Endothelial cell of umbilical vein (primary cell): ENCODE measurements at regions not wholly inside any gene's neighbourhood (a gene's known extent, or its start where the extent isn't known, plus 50 kb on each side); places are given as distances from the start of the nearest gene placed in this dataset.

ENCODE experiments used
- BruUV-seq: library from RNA; stranded (reverse); fragments of 400-500 nt; replicated peaks from 2 replicates; lab custom pipeline; 2021; lab: Mats Ljungman, UMichigan
- CTCF ChIA-PET: fragments of 300-600, 350-600 bp; sonication (Branson Sonifier 250); formaldehyde crosslinking; loops from one replicate; lab custom pipeline; 2021; ENCODE audit warnings: antibody characterized with exemption, inconsistent platforms; lab: Charles Lee
- POLR2A ChIA-PET: fragments of 300-600, 350-600 bp; sonication (Branson Sonifier 250); formaldehyde crosslinking; loops from one replicate; lab custom pipeline; 2021; ENCODE audit warnings: antibody characterized with exemption, inconsistent platforms; lab: Charles Lee
- DNase-seq: peaks from one replicate; pipeline ENCODE4 v3.0.0-alpha.2; 2011; ENCODE audit warnings: low read depth, low spot score
- FAIRE-seq: peaks from 2 replicates; lab custom pipeline; 2011; peaks lifted over from hg19 to GRCh38; lab: Jason Lieb, UNC
- H2AFZ ChIP-seq: 2 replicates; pipeline ENCODE4 v1.6.0; 2012; ENCODE audit warnings: low read depth, low read length, control low read depth, inconsistent platforms
- H3K27ac ChIP-seq: 2 replicates; pipeline ENCODE4 v1.5.1; 2011; ENCODE audit warnings: low read depth, mild to moderate bottlenecking, control low read depth, low read length, moderate library complexity; ENCODE audit not compliant: insufficient read depth
- H3K27me3 ChIP-seq, 2 experiments: 2 replicates each; pipeline versions ENCODE4 v1.6.0 to v1.6.1; 2011; ENCODE audit warnings: low read length in 2 of 2, mixed read lengths in 1 of 2; ENCODE audit not compliant: control insufficient read depth in 2 of 2, insufficient read depth in 2 of 2
- H3K36me3 ChIP-seq, 2 experiments: 2 replicates in 1 of 2; 3 replicates in 1 of 2; pipeline ENCODE4 v1.5.1; 2011; ENCODE audit warnings: low read length in 2 of 2, mild to moderate bottlenecking in 1 of 2, moderate library complexity in 1 of 2; ENCODE audit not compliant: control insufficient read depth in 2 of 2, insufficient read depth in 2 of 2; ENCODE audit errors: extremely low read depth in 1 of 2
- H3K4me1 ChIP-seq: 3 replicates; pipeline ENCODE4 v1.5.1; 2011; ENCODE audit warnings: mild to moderate bottlenecking, low read length; ENCODE audit not compliant: control insufficient read depth, insufficient read depth; ENCODE audit errors: extremely low read depth
- H3K4me2 ChIP-seq: 2 replicates; pipeline ENCODE4 v1.6.1; 2011; ENCODE audit warnings: low read length, control low read depth, mixed read lengths; ENCODE audit not compliant: insufficient read depth
- H3K4me3 ChIP-seq, 3 experiments: fragments of 200-600 bp in 1 of 3; sonication (generic), shearing (Covaris generic) in 1 of 3; replicated peaks in 1 of 3; 2 replicates each; pipeline ENCODE4 v1.5.1; 2011 to 2016; ENCODE audit warnings: control low read depth in 3 of 3, low read length in 3 of 3, mild to moderate bottlenecking in 2 of 3, inconsistent platforms in 1 of 3, low read depth in 1 of 3, moderate library complexity in 1 of 3; ENCODE audit not compliant: insufficient read depth in 1 of 3
- H3K79me2 ChIP-seq: 2 replicates; pipeline ENCODE4 v1.6.0; 2012; ENCODE audit warnings: low read length, inconsistent platforms; ENCODE audit not compliant: control insufficient read depth, insufficient read depth
- H3K9ac ChIP-seq: replicated peaks from 2 replicates; pipeline ENCODE3; 2011; ENCODE audit warnings: low read length, control low read depth; ENCODE audit not compliant: insufficient read depth; ENCODE audit errors: extremely low read depth
- H3K9me1 ChIP-seq: replicated peaks from 3 replicates; pipeline ENCODE4 v1.6.0; 2011; ENCODE audit warnings: mild to moderate bottlenecking, low read length; ENCODE audit not compliant: control insufficient read depth, insufficient read depth; ENCODE audit errors: extremely low read depth
- H3K9me3 ChIP-seq: replicated peaks from 2 replicates; pipeline ENCODE4 v1.5.1; 2012; ENCODE audit warnings: low read length, inconsistent platforms; ENCODE audit not compliant: control insufficient read depth, insufficient read depth
- H4K20me1 ChIP-seq: replicated peaks from 2 replicates; pipeline ENCODE3; 2011; ENCODE audit warnings: mild to moderate bottlenecking, low read length; ENCODE audit not compliant: control insufficient read depth, insufficient read depth; ENCODE audit errors: extremely low read depth
- EZH2 ChIP-seq: IDR thresholded peaks from 2 replicates; pipeline ENCODE4 v1.6.1; 2012; ENCODE audit warnings: borderline replicate concordance, low read depth, mild to moderate bottlenecking, moderate library complexity, low read length, inconsistent platforms; ENCODE audit not compliant: severe bottlenecking
- FOS ChIP-seq: IDR thresholded peaks from 2 replicates; pipeline ENCODE4 v1.6.1; 2011; ENCODE audit warnings: mild to moderate bottlenecking, low read length, moderate library complexity, borderline replicate concordance; ENCODE audit not compliant: insufficient read depth
- GATA2 ChIP-seq: IDR thresholded peaks from 2 replicates; pipeline ENCODE4 v1.7.0; 2011; ENCODE audit warnings: low read depth, mild to moderate bottlenecking, moderate library complexity, mixed read lengths, low read length; ENCODE audit not compliant: insufficient read length, insufficient read depth
- JUN ChIP-seq: IDR thresholded peaks from 2 replicates; pipeline ENCODE4 v1.6.1; 2011; ENCODE audit warnings: borderline replicate concordance, low read depth; ENCODE audit not compliant: insufficient read length, insufficient read depth
- MYC ChIP-seq: IDR thresholded peaks from one replicate; pipeline ENCODE4 v1.6.1; 2011; ENCODE audit warnings: mild to moderate bottlenecking, low read depth, low read length
- POLR2A ChIP-seq: IDR thresholded peaks from 2 replicates; pipeline ENCODE4 v1.6.1; 2012; ENCODE audit warnings: low read depth, mild to moderate bottlenecking, control low read depth, low read length
- POLR2AphosphoS5 ChIP-seq: IDR thresholded peaks from 2 replicates; pipeline ENCODE4 v1.6.1; 2012; ENCODE audit warnings: low read depth, mild to moderate bottlenecking, control low read depth, low read length, moderate library complexity; ENCODE audit not compliant: insufficient read depth
- dilution Hi-C: fragments of 300-500 bp; cut with MboI; formaldehyde crosslinking; loops from one replicate; pipeline ENCODE4 v1.15.0; 2019; ENCODE audit warnings: low sequenced_read_pairs; ENCODE audit not compliant: extremely low pct_ligation_motif_present
- intact Hi-C: fragments of 100-400 bp; cut with micrococcal nuclease; formaldehyde crosslinking; loops from one replicate; pipeline ENCODE4 v1.10.0; 2022
- TF ChIP-seq, protein P1 (sequence below), 2 donors: IDR thresholded peaks; 1 replicate in 1 of 2; 2 replicates in 1 of 2; pipeline ENCODE4 v1.5.1; 2011; ENCODE audit warnings: low read length in 2 of 2, mild to moderate bottlenecking in 2 of 2, moderate library complexity in 2 of 2, control low read depth in 1 of 2, inconsistent platforms in 1 of 2, low read depth in 1 of 2; ENCODE audit not compliant: insufficient read depth in 1 of 2; ENCODE audit errors: extremely low read depth in 1 of 2
- TF ChIP-seq, protein P2 (sequence below): IDR thresholded peaks from 2 replicates; pipeline ENCODE4 v1.6.1; 2011; ENCODE audit not compliant: insufficient read depth, insufficient read length

DNA sequence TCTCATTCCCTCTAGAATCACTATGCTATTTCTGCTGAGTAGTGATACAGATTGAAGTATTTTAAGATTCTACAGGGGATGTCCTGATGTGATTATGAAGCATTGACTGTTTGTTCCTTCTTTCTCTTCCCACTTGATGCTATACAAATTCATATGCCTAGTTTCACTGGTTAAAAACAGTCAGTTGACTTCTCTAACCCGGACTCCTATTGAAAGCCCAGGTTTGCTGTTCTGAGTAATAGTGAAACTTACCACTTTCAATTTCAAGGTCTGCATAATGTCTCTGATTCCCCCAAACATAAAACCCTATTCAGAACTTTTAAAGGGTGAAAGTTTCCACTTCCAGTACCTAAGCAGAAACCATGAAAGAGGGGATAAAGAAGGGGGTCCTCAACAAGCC lies 117.7 kb upstream of the RPL10L start:
- Histone ChIP-seq H3K9me3 (no peaks in the 10 kb centered on the region), H3K4me1 (no peaks in the 10 kb centered on the region), H4K20me1 (no peaks in the 10 kb centered on the region), H3K4me2 (no peak overlapping the region), H3K27me3 (no peaks in the 10 kb centered on the region), H3K36me3 (no peaks in the 10 kb centered on the region), H3K27ac (no peak overlapping the region), H2AFZ (no peak overlapping the region), H3K9ac (no peak overlapping the region), H3K9me1 (no peaks in the 10 kb centered on the region), H3K79me2 (no peaks in the 10 kb centered on the region), H3K4me3 (no peak overlapping the region)
- FAIRE-seq (no peak), DNase-seq (no peak)
- no peak for TF ChIP-seq JUN
- no peak for TF ChIP-seq MYC
- TF ChIP-seq, protein P1, sequence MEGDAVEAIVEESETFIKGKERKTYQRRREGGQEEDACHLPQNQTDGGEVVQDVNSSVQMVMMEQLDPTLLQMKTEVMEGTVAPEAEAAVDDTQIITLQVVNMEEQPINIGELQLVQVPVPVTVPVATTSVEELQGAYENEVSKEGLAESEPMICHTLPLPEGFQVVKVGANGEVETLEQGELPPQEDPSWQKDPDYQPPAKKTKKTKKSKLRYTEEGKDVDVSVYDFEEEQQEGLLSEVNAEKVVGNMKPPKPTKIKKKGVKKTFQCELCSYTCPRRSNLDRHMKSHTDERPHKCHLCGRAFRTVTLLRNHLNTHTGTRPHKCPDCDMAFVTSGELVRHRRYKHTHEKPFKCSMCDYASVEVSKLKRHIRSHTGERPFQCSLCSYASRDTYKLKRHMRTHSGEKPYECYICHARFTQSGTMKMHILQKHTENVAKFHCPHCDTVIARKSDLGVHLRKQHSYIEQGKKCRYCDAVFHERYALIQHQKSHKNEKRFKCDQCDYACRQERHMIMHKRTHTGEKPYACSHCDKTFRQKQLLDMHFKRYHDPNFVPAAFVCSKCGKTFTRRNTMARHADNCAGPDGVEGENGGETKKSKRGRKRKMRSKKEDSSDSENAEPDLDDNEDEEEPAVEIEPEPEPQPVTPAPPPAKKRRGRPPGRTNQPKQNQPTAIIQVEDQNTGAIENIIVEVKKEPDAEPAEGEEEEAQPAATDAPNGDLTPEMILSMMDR (IDR thresholded peaks at IDR 0.05; ENCODE audit: extremely low read depth in 1 of 2, insufficient read depth in 1 of 2, low read depth in 1 of 2, low read length in 2 of 2) = no peak
- TF ChIP-seq EZH2 = no peak
- TF ChIP-seq, protein P2, sequence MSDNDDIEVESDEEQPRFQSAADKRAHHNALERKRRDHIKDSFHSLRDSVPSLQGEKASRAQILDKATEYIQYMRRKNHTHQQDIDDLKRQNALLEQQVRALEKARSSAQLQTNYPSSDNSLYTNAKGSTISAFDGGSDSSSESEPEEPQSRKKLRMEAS = no peak
- TF ChIP-seq GATA2 = no peak
- TF ChIP-seq POLR2AphosphoS5 = no peak
- TF ChIP-seq POLR2A = no peak
- no peak for TF ChIP-seq FOS
- intact Hi-C loops (no loop called here), dilution Hi-C loops (no loop called here)
- CTCF ChIA-PET = interaction anchor here (0.5 kb wide), 1 partner anchor 432 kb away, joined by 3 read pairs; no protein-coding TSS in a partner anchor
- POLR2A ChIA-PET = no interaction called here
- no TSS peak for BruUV-seq
